Vagina (tissue), 2 donors: ENCODE measurements at regions not wholly inside any gene's neighbourhood (a gene's known extent, or its start where the extent isn't known, plus 50 kb on each side); places are given as distances from the start of the nearest gene placed in this dataset.
"Not testable (repeated sequence)": the region's sequence is repeated elsewhere in the genome, so short reads cannot be mapped to it uniquely, and the experiment has no call there.

Source experiments
- DNase-seq, 2 donors: peaks; one replicate each; pipeline ENCODE4 v3.0.0-alpha.2; 2017; ENCODE audit errors: extremely low spot score in 2 of 2
- H3K27ac ChIP-seq: fragments of 200-600 bp; sonication (generic); one replicate; pipeline ENCODE4 v1.5.1; 2019
- H3K27me3 ChIP-seq: fragments of 200-600 bp; sonication (generic); one replicate; pipeline ENCODE4 v1.5.1; 2019
- H3K36me3 ChIP-seq, 2 donors: fragments of 200-600 bp; sonication (generic); one replicate each; pipeline ENCODE4 v1.5.1; 2017 to 2019
- H3K4me1 ChIP-seq: fragments of 200-600 bp; sonication (generic); one replicate; pipeline ENCODE4 v1.5.1; 2019
- H3K4me3 ChIP-seq, 2 donors: fragments of 200-600 bp; sonication (generic); 1 replicate in 1 of 2; 2 replicates in 1 of 2; pipeline ENCODE4 v1.5.1; 2016 to 2019
- H3K9me3 ChIP-seq: fragments of 200-600 bp; sonication (generic); one replicate; pipeline ENCODE4 v1.5.1; 2019
- CTCF ChIP-seq, 3 experiments: fragments of 450-650 bp in 2 of 3; fragments of 200-600 bp in 1 of 3; sonication (generic) in 1 of 3; IDR thresholded peaks; one replicate each; pipeline ENCODE4 v1.5.1; 2017 to 2019; ENCODE audit warnings: antibody characterized with exemption in 3 of 3, mild to moderate bottlenecking in 2 of 3, moderate library complexity in 2 of 3
- POLR2A ChIP-seq, 2 donors: fragments of 450-650 bp; IDR thresholded peaks; one replicate each; pipeline ENCODE4 v1.6.1; 2017; ENCODE audit warnings: antibody characterized with exemption in 2 of 2, mild to moderate bottlenecking in 2 of 2, moderate library complexity in 2 of 2
- POLR2AphosphoS5 ChIP-seq, 2 donors: sonication (generic); formaldehyde crosslinking; IDR thresholded peaks; one replicate each; pipeline ENCODE4 v1.9.0; 2017; ENCODE audit warnings: antibody characterized with exemption in 2 of 2, mild to moderate bottlenecking in 2 of 2, low read depth in 1 of 2; ENCODE audit not compliant: insufficient read depth in 1 of 2
- intact Hi-C: fragments of 100-400 bp; cut with DNase I; formaldehyde crosslinking; loops from one replicate; pipeline ENCODE4 v1.15.1; 2023

- Histone ChIP-seq H3K27ac (no peak overlapping the region), H3K36me3 (no peaks in the 10 kb centered on the region), H3K9me3 (no peaks in the 10 kb centered on the region), H3K27me3 (no peaks in the 10 kb centered on the region), H3K4me1 (no peaks in the 10 kb centered on the region), H3K4me3 (no peak overlapping the region)
- no peak for DNase-seq
- TF ChIP-seq CTCF (IDR thresholded peaks at IDR 0.05) (no peak), POLR2A (IDR thresholded peaks at IDR 0.05) (no peak), POLR2AphosphoS5 (IDR thresholded peaks at IDR 0.05; ENCODE audit: insufficient read depth in 1 of 2, low read depth in 1 of 2) (no peak)
- intact Hi-C loops = no loop called here
Observed at GRCh38 chr10:121375172-121375571, 223.1 kb downstream of the FGFR2 start.

- Histone ChIP-seq H3K4me1 (no peaks in the 10 kb centered on the region), H3K4me3 (no peak overlapping the region), H3K9me3 (no peaks in the 10 kb centered on the region), H3K27ac (no peak overlapping the region), H3K27me3 (no peaks in the 10 kb centered on the region), H3K36me3 (no peaks in the 10 kb centered on the region)
- DNase-seq = no peak
- TF ChIP-seq POLR2A (IDR thresholded peaks at IDR 0.05) = no peak
- TF ChIP-seq CTCF (IDR thresholded peaks at IDR 0.05) = no peak
- TF ChIP-seq POLR2AphosphoS5 (IDR thresholded peaks at IDR 0.05; ENCODE audit: insufficient read depth in 1 of 2, low read depth in 1 of 2) = no peak
- intact Hi-C loops = no loop called here
Observed at GRCh38 chr10:121378251-121378801, 219.9 kb downstream of the FGFR2 start.

- intact Hi-C loops = no loop called here
- no peaks in the 10 kb centered on the region for H3K27me3 ChIP-seq
- H3K4me1 ChIP-seq = no peaks in the 10 kb centered on the region
- H3K27ac ChIP-seq = no peak overlapping the region
- no peak for DNase-seq
- no peak overlapping the region for H3K4me3 ChIP-seq
- TF ChIP-seq CTCF (IDR thresholded peaks at IDR 0.05) (no peak), POLR2A (IDR thresholded peaks at IDR 0.05) (no peak), POLR2AphosphoS5 (IDR thresholded peaks at IDR 0.05; ENCODE audit: insufficient read depth in 1 of 2, low read depth in 1 of 2) (no peak)
- H3K9me3 ChIP-seq = no peaks in the 10 kb centered on the region
- H3K36me3 ChIP-seq = no peaks in the 10 kb centered on the region
Observed at GRCh38 chr10:121379013-121379412, 219.2 kb downstream of the FGFR2 start.

GRCh38 chr10:121380211-121380610 lies 218.0 kb downstream of the FGFR2 start:
- H3K36me3 ChIP-seq = no peaks in the 10 kb centered on the region
- no peak overlapping the region for H3K27ac ChIP-seq
- DNase-seq = no peak
- H3K27me3 ChIP-seq = no peaks in the 10 kb centered on the region
- H3K4me1 ChIP-seq = no peaks in the 10 kb centered on the region
- H3K9me3 ChIP-seq = no peaks in the 10 kb centered on the region
- no peak overlapping the region for H3K4me3 ChIP-seq
- intact Hi-C loops = no loop called here
- TF ChIP-seq POLR2AphosphoS5 (IDR thresholded peaks at IDR 0.05; ENCODE audit: insufficient read depth in 1 of 2, low read depth in 1 of 2) (no peak), POLR2A (IDR thresholded peaks at IDR 0.05) (no peak), CTCF (IDR thresholded peaks at IDR 0.05) (no peak)

- H3K4me3 ChIP-seq, DNase-seq, H3K27me3 ChIP-seq, H3K27ac ChIP-seq, H3K4me1 ChIP-seq, H3K36me3 ChIP-seq, H3K9me3 ChIP-seq, intact Hi-C loops: not testable (repeated sequence)
Observed at GRCh38 chr10:121382029-121382520, 216.2 kb downstream of the FGFR2 start.
